MM.1S (cell line): ENCODE measurements at regions not wholly inside any gene's neighbourhood (a gene's known extent, or its start where the extent isn't known, plus 50 kb on each side); places are given as distances from the start of the nearest gene placed in this dataset.

Experiments used
- DNase-seq: peaks from one replicate; pipeline ENCODE4 v3.0.0-alpha.2; 2015
- H2AFZ ChIP-seq: fragments of 300-600 bp; sonication (generic); 2 replicates; pipeline ENCODE4 v1.6.0; 2016; ENCODE audit warnings: antibody characterized with exemption, low read length
- H3F3A ChIP-seq: fragments of 300-600 bp; sonication (generic); 2 replicates; pipeline ENCODE4 v1.6.1; 2016; ENCODE audit warnings: mild to moderate bottlenecking, antibody characterized with exemption, low read length, moderate library complexity, mixed read lengths; ENCODE audit not compliant: insufficient read depth
- H3K27ac ChIP-seq: fragments of 300-600 bp; sonication (generic); 2 replicates; pipeline ENCODE4 v1.5.1; 2016; ENCODE audit warnings: mild to moderate bottlenecking, low read length
- H3K27me3 ChIP-seq: fragments of 300-600 bp; sonication (generic); replicated peaks from 2 replicates; pipeline ENCODE4 v1.6.0; 2016; ENCODE audit warnings: low read length; ENCODE audit not compliant: insufficient read depth
- H3K36me3 ChIP-seq: fragments of 300-600 bp; sonication (generic); replicated peaks from 2 replicates; pipeline ENCODE4 v1.6.1; 2016; ENCODE audit warnings: mild to moderate bottlenecking, low read length, mixed read lengths; ENCODE audit not compliant: insufficient read depth
- H3K4me1 ChIP-seq: fragments of 300-600 bp; sonication (generic); 2 replicates; pipeline ENCODE4 v1.6.1; 2016; ENCODE audit warnings: low read length, mixed read lengths
- H3K4me2 ChIP-seq: fragments of 300-600 bp; sonication (generic); 2 replicates; pipeline ENCODE4 v1.6.0; 2016; ENCODE audit warnings: low read depth, low read length
- H3K4me3 ChIP-seq: fragments of 300-600 bp; sonication (generic); 2 replicates; pipeline ENCODE4 v1.5.1; 2016; ENCODE audit warnings: low read length, mixed read lengths
- H3K79me2 ChIP-seq: fragments of 300-600 bp; sonication (generic); 2 replicates; pipeline ENCODE4 v1.6.1; 2016; ENCODE audit warnings: mixed run types, low read length, mixed read lengths
- H3K9ac ChIP-seq: fragments of 300-600 bp; sonication (generic); 2 replicates; pipeline ENCODE4 v1.6.1; 2016; ENCODE audit warnings: low read length, mixed read lengths
- H3K9me2 ChIP-seq: fragments of 300-600 bp; sonication (generic); replicated peaks from 2 replicates; pipeline ENCODE4 v1.6.1; 2016; ENCODE audit warnings: mild to moderate bottlenecking, low read length, mixed read lengths; ENCODE audit not compliant: insufficient read depth
- H3K9me3 ChIP-seq: fragments of 300-600 bp; sonication (generic); replicated peaks from 2 replicates; pipeline ENCODE4 v1.6.1; 2016; ENCODE audit warnings: mild to moderate bottlenecking, low read length, mixed read lengths; ENCODE audit not compliant: insufficient read depth
- H4K20me1 ChIP-seq: fragments of 300-600 bp; sonication (generic); 2 replicates; pipeline ENCODE4 v1.6.1; 2016; ENCODE audit warnings: mild to moderate bottlenecking, low read length, moderate library complexity, mixed read lengths; ENCODE audit not compliant: insufficient read depth
- EZH2 ChIP-seq: fragments of 300-600 bp; sonication (generic); optimal IDR thresholded peaks from 2 replicates; pipeline ENCODE3; 2017; ENCODE audit warnings: low read depth, mild to moderate bottlenecking, antibody characterized with exemption, low read length, mixed read lengths
- EZH2phosphoT487 ChIP-seq: fragments of 300-600 bp; sonication (generic); IDR thresholded peaks from 2 replicates; pipeline ENCODE4 v1.6.1; 2018; ENCODE audit warnings: antibody characterized with exemption, low read length
- TF ChIP-seq, protein P1 (sequence below): fragments of 300-600 bp; sonication (generic); IDR thresholded peaks from 2 replicates; pipeline ENCODE4 v1.5.1; 2016; ENCODE audit warnings: antibody characterized with exemption, low read length, mixed read lengths

DNA sequence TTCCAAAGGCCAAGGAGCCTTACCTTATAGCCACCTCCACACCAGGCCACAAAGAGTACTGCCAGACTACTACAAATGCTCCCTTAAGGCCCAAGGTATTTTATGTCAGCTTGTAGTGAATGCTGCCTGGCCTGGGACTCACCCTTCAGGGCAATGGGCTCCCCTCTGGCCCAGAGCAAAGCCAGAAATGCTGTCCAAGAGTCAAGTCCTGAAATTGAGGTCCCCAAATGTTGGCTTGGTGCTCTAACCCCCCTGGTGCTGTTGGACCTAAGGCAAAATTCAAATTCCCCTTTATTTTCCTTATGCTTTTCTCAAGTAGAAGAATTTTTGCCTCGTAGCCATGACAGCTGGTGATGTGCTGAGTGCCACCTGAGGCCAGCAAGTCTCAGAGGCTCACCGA, 1354.3 kb upstream of the DIAPH2 start:
- no peak for DNase-seq
- no peak overlapping the region for H3K4me3 ChIP-seq
- no peaks in the 10 kb centered on the region for H3K27me3 ChIP-seq
- H3K79me2 ChIP-seq = no peaks in the 10 kb centered on the region
- no peaks in the 10 kb centered on the region for H3K9me2 ChIP-seq
- no peaks in the 10 kb centered on the region for H4K20me1 ChIP-seq
- no peaks in the 10 kb centered on the region for H3K4me1 ChIP-seq
- H3K27ac ChIP-seq = no peak overlapping the region
- H3K9me3 ChIP-seq = no peaks in the 10 kb centered on the region
- no peaks in the 10 kb centered on the region for H3F3A ChIP-seq
- no peak overlapping the region for H2AFZ ChIP-seq
- no peak overlapping the region for H3K4me2 ChIP-seq
- no peak overlapping the region for H3K9ac ChIP-seq
- H3K36me3 ChIP-seq = no peaks in the 10 kb centered on the region
- TF ChIP-seq EZH2 (no peak), EZH2phosphoT487 (no peak)
- TF ChIP-seq, protein P1, sequence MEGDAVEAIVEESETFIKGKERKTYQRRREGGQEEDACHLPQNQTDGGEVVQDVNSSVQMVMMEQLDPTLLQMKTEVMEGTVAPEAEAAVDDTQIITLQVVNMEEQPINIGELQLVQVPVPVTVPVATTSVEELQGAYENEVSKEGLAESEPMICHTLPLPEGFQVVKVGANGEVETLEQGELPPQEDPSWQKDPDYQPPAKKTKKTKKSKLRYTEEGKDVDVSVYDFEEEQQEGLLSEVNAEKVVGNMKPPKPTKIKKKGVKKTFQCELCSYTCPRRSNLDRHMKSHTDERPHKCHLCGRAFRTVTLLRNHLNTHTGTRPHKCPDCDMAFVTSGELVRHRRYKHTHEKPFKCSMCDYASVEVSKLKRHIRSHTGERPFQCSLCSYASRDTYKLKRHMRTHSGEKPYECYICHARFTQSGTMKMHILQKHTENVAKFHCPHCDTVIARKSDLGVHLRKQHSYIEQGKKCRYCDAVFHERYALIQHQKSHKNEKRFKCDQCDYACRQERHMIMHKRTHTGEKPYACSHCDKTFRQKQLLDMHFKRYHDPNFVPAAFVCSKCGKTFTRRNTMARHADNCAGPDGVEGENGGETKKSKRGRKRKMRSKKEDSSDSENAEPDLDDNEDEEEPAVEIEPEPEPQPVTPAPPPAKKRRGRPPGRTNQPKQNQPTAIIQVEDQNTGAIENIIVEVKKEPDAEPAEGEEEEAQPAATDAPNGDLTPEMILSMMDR = no peak

DNA sequence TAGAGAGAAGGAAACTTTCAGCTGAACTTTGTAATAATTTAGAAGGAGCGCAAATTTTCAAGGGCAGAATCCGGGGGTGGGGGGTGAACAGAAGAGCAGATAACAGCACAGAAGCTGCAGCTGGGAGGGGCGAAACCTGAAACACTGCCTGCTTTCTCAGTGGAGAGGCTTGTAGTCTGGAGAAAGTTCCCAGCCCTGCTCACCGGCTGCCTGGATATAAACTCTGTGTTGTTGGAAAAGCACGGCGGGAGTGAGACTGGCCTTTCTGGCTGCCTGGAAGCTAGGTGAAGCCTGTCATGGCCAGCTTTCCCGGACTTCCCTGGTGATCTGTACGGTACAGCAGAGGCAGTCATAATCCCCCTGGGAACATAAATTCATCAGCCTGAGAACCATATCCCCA, 1352.1 kb upstream of the DIAPH2 start:
- Histone ChIP-seq H3F3A (no peaks in the 10 kb centered on the region), H3K9me3 (no peaks in the 10 kb centered on the region), H2AFZ (no peak overlapping the region), H3K27me3 (no peaks in the 10 kb centered on the region), H3K4me2 (no peak overlapping the region), H3K4me1 (no peaks in the 10 kb centered on the region), H4K20me1 (no peaks in the 10 kb centered on the region), H3K9me2 (no peaks in the 10 kb centered on the region), H3K79me2 (no peaks in the 10 kb centered on the region), H3K36me3 (no peaks in the 10 kb centered on the region), H3K4me3 (no peak overlapping the region), H3K9ac (no peak overlapping the region), H3K27ac (no peak overlapping the region)
- no peak for TF ChIP-seq EZH2
- TF ChIP-seq, protein P1 = no peak
- no peak for TF ChIP-seq EZH2phosphoT487
- no peak for DNase-seq

DNA sequence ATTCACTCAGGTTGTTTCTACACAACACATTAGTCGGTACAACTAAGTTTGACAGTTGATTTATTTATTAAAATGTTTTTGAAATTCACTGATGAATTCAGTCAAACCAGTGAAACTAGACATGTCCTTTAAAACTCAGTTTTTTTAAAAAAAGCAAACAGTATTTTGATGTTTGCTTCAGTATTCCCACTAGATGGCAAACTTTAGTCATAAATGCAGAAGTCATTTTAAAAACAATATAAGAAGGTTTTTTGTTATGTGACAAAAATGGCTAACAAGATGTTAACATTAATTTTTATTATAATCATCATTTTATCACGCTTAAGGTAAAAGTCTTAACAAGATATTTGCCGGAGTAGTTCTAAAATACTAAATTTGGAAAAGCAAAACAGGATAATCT, 1337.8 kb upstream of the DIAPH2 start:
- no peaks in the 10 kb centered on the region for H3K27me3 ChIP-seq
- no peak overlapping the region for H3K4me3 ChIP-seq
- no peak overlapping the region for H3K9ac ChIP-seq
- H3K27ac ChIP-seq = no peak overlapping the region
- no peaks in the 10 kb centered on the region for H3K36me3 ChIP-seq
- H3K79me2 ChIP-seq = no peaks in the 10 kb centered on the region
- H3K4me1 ChIP-seq = no peaks in the 10 kb centered on the region
- H3K4me2 ChIP-seq = no peak overlapping the region
- TF ChIP-seq EZH2phosphoT487 (no peak), EZH2 (no peak)
- TF ChIP-seq, protein P1 = peak; percentile 52
- peak; percentile 36 for DNase-seq
- no peaks in the 10 kb centered on the region for H4K20me1 ChIP-seq
- H3F3A ChIP-seq = no peaks in the 10 kb centered on the region
- no peak overlapping the region for H2AFZ ChIP-seq
- no peaks in the 10 kb centered on the region for H3K9me2 ChIP-seq
- H3K9me3 ChIP-seq = no peaks in the 10 kb centered on the region
